Stimulated activated naive CD8-positive, alpha-beta T cell treated with anti-CD3 and anti-CD28 coated beads, Interleukin-15, Interleukin-2, amounts not matched to agents 100 ng/mL and 50 ng/mL, for 24 hours (primary cell): ENCODE measurements at regions not wholly inside any gene's neighbourhood (a gene's known extent, or its start where the extent isn't known, plus 50 kb on each side); places are given as distances from the start of the nearest gene placed in this dataset.
A peak's percentile ranks its signal among the peaks of the same experiment; 100 is the strongest.
"Not testable (repeated sequence)": the region's sequence is repeated elsewhere in the genome, so short reads cannot be mapped to it uniquely, and the experiment has no call there.

Experiments used
- H3K27ac Mint-ChIP-seq: one replicate; pipeline ENCODE4 v1.8.0; 2021; ENCODE audit warnings: mild to moderate bottlenecking, mixed read lengths
- H3K27me3 Mint-ChIP-seq: one replicate; pipeline ENCODE4 v1.8.0; 2021; ENCODE audit warnings: mixed read lengths
- H3K36me3 Mint-ChIP-seq: one replicate; pipeline ENCODE4 v1.8.0; 2021; ENCODE audit warnings: low read depth, mixed read lengths
- H3K4me1 Mint-ChIP-seq: one replicate; pipeline ENCODE4 v1.8.0; 2021; ENCODE audit warnings: low read depth, mixed read lengths
- H3K4me3 Mint-ChIP-seq: one replicate; pipeline ENCODE4 v1.8.0; 2021; ENCODE audit warnings: mild to moderate bottlenecking, mixed read lengths
- H3K9me3 Mint-ChIP-seq: one replicate; pipeline ENCODE4 v1.8.0; 2021; ENCODE audit warnings: mixed read lengths

DNA sequence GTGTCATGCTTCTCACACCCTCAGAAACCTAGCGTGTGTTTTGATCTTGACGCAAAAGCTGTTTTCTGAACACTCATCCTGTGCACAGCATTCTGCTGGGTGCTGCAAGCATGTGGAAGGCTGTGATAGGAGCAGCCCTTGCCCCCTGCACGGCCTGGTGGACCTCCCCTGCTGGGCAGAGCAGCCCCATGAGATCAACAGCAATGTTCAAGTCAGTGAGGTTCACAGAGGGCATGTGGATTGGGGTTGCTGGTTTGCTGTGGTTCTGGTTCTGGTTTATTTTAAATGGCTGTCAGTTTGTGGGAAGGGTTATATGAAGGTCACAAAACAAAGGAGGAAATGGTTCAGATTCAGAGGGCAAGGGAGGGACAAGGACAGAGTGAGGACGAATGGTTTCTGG is 71.3 kb downstream of the SOWAHC start:
- H3K4me3 Mint-ChIP-seq: no peak overlapping the region
- H3K36me3 Mint-ChIP-seq: no peaks in the 10 kb centered on the region
- no peak overlapping the region for H3K27ac Mint-ChIP-seq
- H3K27me3 Mint-ChIP-seq: peaks cover 6% of the 10 kb centered on the region
- H3K4me1 Mint-ChIP-seq: no peaks in the 10 kb centered on the region
- H3K9me3 Mint-ChIP-seq: no peaks in the 10 kb centered on the region

DNA sequence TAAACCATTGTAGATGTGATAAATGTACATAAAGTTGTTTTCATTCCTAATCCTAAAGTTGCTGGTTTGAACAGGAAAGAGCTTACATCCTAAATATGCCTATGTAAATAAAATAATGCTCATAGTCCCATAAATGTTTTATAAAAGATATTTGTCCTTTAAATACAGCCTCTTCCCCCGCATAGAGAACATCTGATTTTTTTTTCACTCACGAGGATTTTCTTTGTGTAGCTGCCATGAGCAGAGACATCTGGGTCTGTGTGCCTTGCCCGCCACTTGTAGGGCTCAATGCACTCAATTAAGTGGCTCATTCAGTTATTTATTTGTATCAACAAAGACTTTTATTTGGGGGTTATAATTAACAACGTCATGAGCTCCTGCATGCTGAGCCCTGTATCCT is 72.8 kb downstream of the SOWAHC start:
- Mint-ChIP-seq H3K36me3 (no peaks in the 10 kb centered on the region), H3K27me3 (peaks cover 6% of the 10 kb centered on the region), H3K4me3 (no peak overlapping the region), H3K27ac (no peak overlapping the region), H3K4me1 (no peaks in the 10 kb centered on the region), H3K9me3 (no peaks in the 10 kb centered on the region)

- H3K4me1 Mint-ChIP-seq: peaks cover 10% of the 10 kb centered on the region
- H3K36me3 Mint-ChIP-seq: no peaks in the 10 kb centered on the region
- H3K27me3 Mint-ChIP-seq: peaks cover 6% of the 10 kb centered on the region
- no peak overlapping the region for H3K4me3 Mint-ChIP-seq
- H3K9me3 Mint-ChIP-seq: no peaks in the 10 kb centered on the region
- no peak overlapping the region for H3K27ac Mint-ChIP-seq
These were observed 75.2 kb downstream of the SOWAHC start for GRCh38 chr2:109689182-109689930.

DNA sequence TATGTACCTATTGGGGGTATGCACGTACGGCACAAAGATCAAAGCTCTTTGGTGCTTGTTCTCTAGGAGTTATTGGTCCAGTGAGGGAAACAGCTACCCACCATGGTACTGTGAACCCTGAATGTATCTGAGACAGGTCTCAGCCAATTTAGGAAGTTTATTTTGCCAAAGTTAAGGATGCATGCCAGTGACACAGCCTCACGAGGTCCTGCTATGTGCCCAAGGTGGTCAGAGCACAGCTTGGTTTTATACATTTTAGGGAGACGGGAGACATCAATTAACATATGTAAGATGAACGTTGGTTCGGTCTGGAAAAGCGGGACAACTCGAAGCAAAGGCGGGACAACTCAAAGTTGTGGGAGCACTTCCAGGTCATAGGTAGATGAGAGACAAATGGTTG is 75.8 kb downstream of the SOWAHC start:
- Mint-ChIP-seq H3K4me1 (peaks cover 10% of the 10 kb centered on the region), H3K27me3 (peaks cover 11% of the 10 kb centered on the region), H3K9me3 (peaks cover 3% of the 10 kb centered on the region), H3K36me3 (no peaks in the 10 kb centered on the region), H3K27ac (no peak overlapping the region), H3K4me3 (no peak overlapping the region)

- Mint-ChIP-seq H3K9me3 (peaks cover 4% of the 10 kb centered on the region), H3K4me3 (no peak overlapping the region), H3K4me1 (peaks cover 10% of the 10 kb centered on the region)
These were observed 76.3 kb downstream of the SOWAHC start for GRCh38 chr2:109690457-109690821.

DNA sequence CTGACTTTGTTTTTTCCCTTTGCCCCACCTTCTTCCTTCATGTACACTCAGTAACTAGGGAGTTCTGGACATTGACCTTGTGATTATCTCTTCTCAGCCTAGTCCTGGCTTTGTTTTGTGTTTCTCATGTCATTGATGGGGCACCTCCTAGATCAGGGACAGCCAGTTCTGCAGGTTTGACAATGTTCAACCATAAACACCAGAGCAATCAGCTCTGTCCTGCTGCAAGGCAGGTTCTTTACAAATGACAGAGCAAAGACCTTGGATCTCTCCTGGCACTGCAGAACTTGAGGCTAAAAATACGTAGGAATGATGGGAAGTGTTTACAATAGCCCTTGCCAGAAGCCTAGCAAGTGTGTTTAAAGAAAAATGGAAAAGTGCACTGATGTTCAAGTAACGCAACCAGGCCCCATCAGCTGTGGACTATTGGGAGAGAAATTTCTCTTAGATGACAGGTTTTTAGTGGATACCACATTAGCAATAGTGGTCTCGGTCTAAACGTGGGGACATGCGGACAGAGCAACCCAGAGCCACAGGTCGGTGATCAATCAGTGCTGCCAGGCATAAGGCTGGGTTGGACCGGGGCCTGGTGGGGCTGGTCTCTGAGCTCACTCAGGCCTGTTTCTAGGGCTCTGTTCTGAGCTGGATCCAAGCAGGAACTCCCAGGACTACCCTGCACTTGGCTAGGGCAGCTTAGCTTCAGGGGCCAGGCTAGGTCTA is 76.8 kb downstream of the SOWAHC start:
- no peak overlapping the region for H3K4me3 Mint-ChIP-seq
- H3K27ac Mint-ChIP-seq: no peak overlapping the region
- H3K36me3 Mint-ChIP-seq: no peaks in the 10 kb centered on the region
- H3K9me3 Mint-ChIP-seq: peaks cover 4% of the 10 kb centered on the region
- H3K27me3 Mint-ChIP-seq: peaks cover 21% of the 10 kb centered on the region
- H3K4me1 Mint-ChIP-seq: peaks cover 10% of the 10 kb centered on the region

More at GRCh38 chr2:109690457-109690821, 76.3 kb downstream of the SOWAHC start:
- Mint-ChIP-seq H3K27me3 (peaks cover 16% of the 10 kb centered on the region), H3K36me3 (no peaks in the 10 kb centered on the region), H3K27ac (no peak overlapping the region)

DNA sequence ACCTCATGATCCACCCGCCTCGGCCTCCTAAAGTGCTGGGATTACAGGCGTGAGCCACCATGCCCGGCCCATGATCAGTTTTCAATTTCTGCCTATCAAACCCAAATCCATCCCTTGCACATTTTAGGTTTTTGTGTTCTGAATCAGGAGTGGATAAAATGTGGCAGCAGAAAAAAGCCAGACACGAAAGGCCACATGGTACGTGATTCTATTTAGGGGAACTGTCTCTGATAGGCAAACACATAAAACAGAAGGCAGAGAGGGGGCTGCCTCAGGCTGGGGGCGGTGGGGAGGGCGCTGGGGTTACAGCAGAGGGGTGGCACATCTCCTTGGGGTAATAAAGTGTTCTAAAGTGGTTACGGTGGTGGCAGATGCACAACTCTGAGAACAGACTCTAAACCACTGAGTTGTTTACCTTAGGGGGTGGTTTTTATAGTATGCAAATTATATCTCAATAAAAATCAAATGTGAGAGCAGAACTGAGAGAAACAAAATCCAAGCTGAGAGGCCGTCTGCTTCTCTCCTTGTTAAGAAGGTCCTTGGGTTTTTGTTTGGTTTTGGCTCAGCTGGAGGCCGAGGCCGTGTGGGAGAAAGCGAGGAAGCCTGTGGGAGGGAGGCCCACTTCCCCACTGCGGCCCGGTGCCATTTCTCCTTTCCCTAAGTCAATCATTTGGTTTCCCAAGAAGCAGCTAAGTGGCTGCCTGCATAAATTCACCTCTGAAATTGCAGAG is 78.0 kb downstream of the SOWAHC start:
- Mint-ChIP-seq H3K9me3 (peaks cover 4% of the 10 kb centered on the region), H3K4me1 (peaks cover 10% of the 10 kb centered on the region), H3K36me3 (no peaks in the 10 kb centered on the region), H3K4me3 (no peak overlapping the region), H3K27me3 (peaks cover 15% of the 10 kb centered on the region), H3K27ac (no peak overlapping the region)

DNA sequence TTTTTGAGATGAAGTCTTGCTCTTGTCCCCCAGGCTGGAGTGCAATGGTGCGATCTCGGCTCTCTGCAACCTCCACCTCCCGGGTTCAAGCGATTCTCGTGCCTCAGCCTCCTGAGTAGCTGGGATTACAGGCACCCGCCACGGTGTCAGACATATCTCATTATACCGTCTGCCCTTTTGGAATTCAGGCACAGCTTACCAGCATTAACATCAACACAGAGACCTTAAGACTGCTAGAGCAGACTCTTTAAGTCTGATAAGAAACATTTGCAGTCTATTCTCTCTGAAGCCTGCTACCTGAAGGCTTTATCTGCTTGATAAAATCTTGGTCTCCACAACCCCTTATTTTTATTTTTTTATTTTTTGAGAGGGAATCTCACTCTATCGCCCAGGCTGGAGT is 78.7 kb downstream of the SOWAHC start:
- not testable (repeated sequence) for H3K9me3 Mint-ChIP-seq, H3K4me1 Mint-ChIP-seq, H3K4me3 Mint-ChIP-seq, H3K36me3 Mint-ChIP-seq
- peak overlapping the region; percentile 23 for H3K27ac Mint-ChIP-seq
- peaks cover 15% of the 10 kb centered on the region for H3K27me3 Mint-ChIP-seq

GRCh38 chr2:109693292-109693691 is 79.1 kb downstream of the SOWAHC start:
- Mint-ChIP-seq H3K27ac (peak overlapping the region; percentile 23), H3K27me3 (peaks cover 15% of the 10 kb centered on the region)
- H3K36me3 Mint-ChIP-seq, H3K4me3 Mint-ChIP-seq, H3K4me1 Mint-ChIP-seq, H3K9me3 Mint-ChIP-seq: not testable (repeated sequence)

DNA sequence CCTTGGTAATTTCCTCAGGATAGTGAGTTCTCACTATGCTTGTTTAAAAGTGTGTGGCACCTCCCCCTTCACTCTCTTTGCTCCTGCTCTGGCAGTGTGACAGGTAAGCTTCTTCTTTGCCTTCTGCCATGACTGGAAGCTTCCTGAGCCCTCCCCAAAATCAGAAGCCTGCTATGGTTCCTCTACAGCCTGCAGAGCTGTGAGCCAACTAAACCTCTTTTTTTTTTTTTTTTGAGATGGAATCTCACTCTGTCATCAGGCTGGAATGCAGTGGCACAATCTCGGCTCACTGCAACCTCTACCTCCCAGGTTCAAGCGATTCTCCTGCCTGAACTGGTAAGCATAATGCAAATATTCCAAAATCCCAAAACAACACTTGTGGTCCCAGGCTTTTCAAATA is 80.0 kb downstream of the SOWAHC start:
- H3K4me3 Mint-ChIP-seq: no peak overlapping the region
- peaks cover 4% of the 10 kb centered on the region for H3K9me3 Mint-ChIP-seq
- H3K36me3 Mint-ChIP-seq: no peaks in the 10 kb centered on the region
- H3K4me1 Mint-ChIP-seq: peaks cover 10% of the 10 kb centered on the region
- H3K27ac Mint-ChIP-seq: no peak overlapping the region
- peaks cover 15% of the 10 kb centered on the region for H3K27me3 Mint-ChIP-seq

GRCh38 chr2:109695290-109695689 is 81.1 kb downstream of the SOWAHC start:
- Mint-ChIP-seq H3K4me1 (peaks cover 10% of the 10 kb centered on the region), H3K4me3 (no peak overlapping the region), H3K9me3 (peaks cover 4% of the 10 kb centered on the region), H3K36me3 (no peaks in the 10 kb centered on the region), H3K27me3 (peaks cover 20% of the 10 kb centered on the region), H3K27ac (no peak overlapping the region)

- Mint-ChIP-seq H3K4me3 (no peak overlapping the region), H3K4me1 (peaks cover 5% of the 10 kb centered on the region), H3K27me3 (peaks cover 40% of the 10 kb centered on the region), H3K27ac (no peak overlapping the region), H3K36me3 (no peaks in the 10 kb centered on the region), H3K9me3 (peaks cover 4% of the 10 kb centered on the region)
These were observed 85.5 kb downstream of the SOWAHC start for GRCh38 chr2:109699646-109700045.

- peaks cover 5% of the 10 kb centered on the region for H3K4me1 Mint-ChIP-seq
- no peak overlapping the region for H3K4me3 Mint-ChIP-seq
- H3K27me3 Mint-ChIP-seq: peaks cover 29% of the 10 kb centered on the region
- no peaks in the 10 kb centered on the region for H3K9me3 Mint-ChIP-seq
- H3K27ac Mint-ChIP-seq: no peak overlapping the region
- H3K36me3 Mint-ChIP-seq: no peaks in the 10 kb centered on the region
These were observed 86.6 kb downstream of the SOWAHC start for GRCh38 chr2:109700680-109701274.

- no peaks in the 10 kb centered on the region for H3K36me3 Mint-ChIP-seq
- H3K9me3 Mint-ChIP-seq: no peaks in the 10 kb centered on the region
- no peak overlapping the region for H3K27ac Mint-ChIP-seq
- no peak overlapping the region for H3K4me3 Mint-ChIP-seq
- H3K4me1 Mint-ChIP-seq: peaks cover 5% of the 10 kb centered on the region
- H3K27me3 Mint-ChIP-seq: peaks cover 27% of the 10 kb centered on the region
These were observed 87.2 kb downstream of the SOWAHC start for GRCh38 chr2:109701362-109701761.
